ENCODE measurements at regions not wholly inside any gene's neighbourhood (a gene's known extent, or its start where the extent isn't known, plus 50 kb on each side); places are given as distances from the start of the nearest gene placed in this dataset.

- H4K5ac ChIP-seq (ENCODE audit: insufficient read length, low read depth, low read length) = no peak overlapping the region
- H3K27me3 ChIP-seq (replicated peaks in 1 of 4; ENCODE audit: control insufficient read depth in 3 of 4, extremely low read depth in 1 of 4, insufficient read depth in 3 of 4, low read length in 3 of 4) = no peaks in the 10 kb centered on the region
- no peak overlapping the region for H2AK5ac ChIP-seq (ENCODE audit: low read depth, low read length)
- no peak overlapping the region for H3K18ac ChIP-seq (ENCODE audit: extremely low read depth, low read length)
- no peaks in the 10 kb centered on the region for H3K9me3 ChIP-seq (ENCODE audit: insufficient read depth in 2 of 2, low read depth in 1 of 2, low read length in 1 of 2)
- H2BK15ac ChIP-seq (ENCODE audit: low read length) = no peak overlapping the region
- no peak overlapping the region for H3K4me2 ChIP-seq (ENCODE audit: insufficient read depth in 1 of 2, low read depth in 2 of 2, low read length in 2 of 2)
- peaks cover 0 to 11% (median 6%) of the 10 kb centered on the region in 4 experiments; a peak in 5 of 7 replicates for H3K4me1 ChIP-seq (replicated peaks in 1 of 4; ENCODE audit: control insufficient read depth in 3 of 4, insufficient read depth in 4 of 4, low read length in 3 of 4)
- H3K56ac ChIP-seq (replicated peaks; ENCODE audit: insufficient read length, low read depth, low read length) = no peak overlapping the region
- no peak overlapping the region for H2AFZ ChIP-seq (ENCODE audit: low read length)
- no peaks in the 10 kb centered on the region for H4K20me1 ChIP-seq (replicated peaks in 1 of 2; ENCODE audit: control insufficient read depth in 1 of 2, insufficient read depth in 2 of 2, low read length in 2 of 2)
- no peak overlapping the region for H3K9ac ChIP-seq (replicated peaks in 1 of 4; ENCODE audit: extremely low read depth in 1 of 4, low read depth in 3 of 4, low read length in 3 of 4)
- H4K8ac ChIP-seq (ENCODE audit: extremely low read depth, insufficient read depth, low read length) = no peak overlapping the region
- no peaks in the 10 kb centered on the region for H3K36me3 ChIP-seq (ENCODE audit: control insufficient read depth in 2 of 4, insufficient read depth in 4 of 4, low read length in 3 of 4)
- H3K23me2 ChIP-seq (ENCODE audit: low read depth, low read length) = peaks cover 2% of the 10 kb centered on the region; the same call in 1 of the 2 replicates
- peaks cover 3% of the 10 kb centered on the region; the same call in 1 of the 2 replicates for H3K79me1 ChIP-seq (ENCODE audit: low read depth, low read length)
- no peak for FAIRE-seq
- POLR2A ChIA-PET (ENCODE audit: partially characterized antibody) = interaction anchor here (1.3 kb wide), 1 partner anchor 9 kb away, joined by 3 read pairs; no protein-coding TSS in a partner anchor
- CTCF ChIA-PET (ENCODE audit: partially characterized antibody) = interaction anchor here (1.0 kb wide), 1 partner anchor 14 kb away, joined by 3 read pairs; no protein-coding TSS in a partner anchor
- no peak overlapping the region for H4K91ac ChIP-seq (replicated peaks; ENCODE audit: insufficient read length, low read length)
- H3K4ac ChIP-seq (replicated peaks; ENCODE audit: insufficient read length, low read depth, low read length) = no peak overlapping the region
- no peak overlapping the region for H2BK12ac ChIP-seq (ENCODE audit: low read depth, low read length)
- no peak overlapping the region for H3K4me3 ChIP-seq (ENCODE audit: extremely low read depth in 1 of 4, insufficient read depth in 2 of 4, low read depth in 3 of 4, low read length in 4 of 4)
- WGBS, 2 experiments (ENCODE audit: extremely low coverage in 1 of 2, insufficient coverage in 1 of 2, insufficient read length in 1 of 2, insufficient replicate concordance in 2 of 2, low coverage in 1 of 2, low lambda C conversion rate in 2 of 2, missing lambda C conversion rate in 1 of 2) = 87% methylated on average over 4 of the region's 4 CpGs; no CpG with 5 or more reads in 1 of the 2 experiments
- no peak for DNase-seq (ENCODE audit: low read depth in 1 of 2, low spot score in 2 of 2)
- H3K23ac ChIP-seq (ENCODE audit: insufficient read length) = no peak overlapping the region
- H2BK5ac ChIP-seq (ENCODE audit: low read depth, low read length) = no peak overlapping the region
- H2BK20ac ChIP-seq (ENCODE audit: low read length) = no peak overlapping the region
- H3K27ac ChIP-seq (ENCODE audit: low read depth, low read length) = no peak overlapping the region
- no peak overlapping the region for H2BK120ac ChIP-seq (replicated peaks; ENCODE audit: low read depth, low read length)
- H3K79me2 ChIP-seq (ENCODE audit: control insufficient read depth in 1 of 2, insufficient read depth in 2 of 2, low read length in 2 of 2) = no peaks in the 10 kb centered on the region
- no peak overlapping the region for H3K14ac ChIP-seq (ENCODE audit: insufficient read length)
Measured at GRCh38 chr15:70274908-70275307, 177.2 kb upstream of the TLE3 start.

Measured in H1 (cell line).